ENCODE measurements at regions not wholly inside any gene's neighbourhood (a gene's known extent, or its start where the extent isn't known, plus 50 kb on each side); places are given as distances from the start of the nearest gene placed in this dataset.
"Not testable (repeated sequence)": the region's sequence is repeated elsewhere in the genome, so short reads cannot be mapped to it uniquely, and the experiment has no call there.

DNA sequence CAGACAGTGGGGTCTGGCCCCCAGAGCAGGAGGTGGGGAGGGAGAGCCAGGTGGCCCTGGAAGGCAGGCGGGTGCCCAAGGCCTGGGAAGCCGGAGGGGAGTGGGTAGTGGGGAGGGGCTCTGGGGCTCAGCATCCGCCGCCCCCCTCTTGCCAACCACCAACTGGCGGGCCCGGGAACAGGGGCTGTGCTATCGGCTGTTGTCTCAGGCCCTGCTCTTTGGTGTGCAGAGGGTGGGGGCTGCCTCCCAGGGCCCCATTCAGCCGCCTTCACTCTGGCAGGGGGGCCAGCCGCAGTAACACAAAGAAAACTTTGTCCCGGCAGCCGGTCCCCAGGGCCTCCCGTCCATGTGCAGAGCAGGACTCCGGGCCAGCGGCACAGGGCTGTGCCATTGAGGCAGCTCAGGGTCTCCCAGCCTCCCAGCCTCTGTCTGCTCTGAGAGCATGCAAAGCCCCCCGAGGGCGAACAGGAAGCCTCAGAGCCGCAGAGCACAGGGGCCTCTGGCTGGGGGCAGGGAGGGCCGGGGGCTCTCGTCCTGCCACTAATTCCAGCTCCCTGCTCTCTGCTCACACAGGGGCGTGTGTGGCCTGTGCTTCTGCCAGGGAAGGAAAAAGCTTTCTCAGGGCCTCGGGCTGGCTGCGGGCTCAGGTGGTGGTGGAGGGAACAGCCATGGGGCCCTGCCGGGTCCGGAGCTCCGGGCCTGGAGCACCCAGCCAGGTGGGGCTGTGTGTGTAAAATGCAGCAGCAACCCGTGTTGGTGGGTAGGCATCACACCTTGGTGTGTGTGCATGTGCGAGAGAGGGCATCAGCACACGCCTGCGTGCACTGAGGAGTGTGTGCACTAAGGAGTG lies 54.2 kb upstream of the NOTCH1 start:
- TF ChIP-seq POLR2AphosphoS5 (IDR thresholded peaks at IDR 0.05) (no peak), POLR2A (IDR thresholded peaks at IDR 0.05) (no peak), EP300 (IDR thresholded peaks at IDR 0.05) (no peak)
- TF ChIP-seq, protein P1, sequence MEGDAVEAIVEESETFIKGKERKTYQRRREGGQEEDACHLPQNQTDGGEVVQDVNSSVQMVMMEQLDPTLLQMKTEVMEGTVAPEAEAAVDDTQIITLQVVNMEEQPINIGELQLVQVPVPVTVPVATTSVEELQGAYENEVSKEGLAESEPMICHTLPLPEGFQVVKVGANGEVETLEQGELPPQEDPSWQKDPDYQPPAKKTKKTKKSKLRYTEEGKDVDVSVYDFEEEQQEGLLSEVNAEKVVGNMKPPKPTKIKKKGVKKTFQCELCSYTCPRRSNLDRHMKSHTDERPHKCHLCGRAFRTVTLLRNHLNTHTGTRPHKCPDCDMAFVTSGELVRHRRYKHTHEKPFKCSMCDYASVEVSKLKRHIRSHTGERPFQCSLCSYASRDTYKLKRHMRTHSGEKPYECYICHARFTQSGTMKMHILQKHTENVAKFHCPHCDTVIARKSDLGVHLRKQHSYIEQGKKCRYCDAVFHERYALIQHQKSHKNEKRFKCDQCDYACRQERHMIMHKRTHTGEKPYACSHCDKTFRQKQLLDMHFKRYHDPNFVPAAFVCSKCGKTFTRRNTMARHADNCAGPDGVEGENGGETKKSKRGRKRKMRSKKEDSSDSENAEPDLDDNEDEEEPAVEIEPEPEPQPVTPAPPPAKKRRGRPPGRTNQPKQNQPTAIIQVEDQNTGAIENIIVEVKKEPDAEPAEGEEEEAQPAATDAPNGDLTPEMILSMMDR (IDR thresholded peaks at IDR 0.05): no peak
- Histone ChIP-seq H3K9me3 (no peaks in the 10 kb centered on the region), H3K4me3 (no peak overlapping the region), H3K27ac (no peak overlapping the region), H3K4me1 (peaks cover 0 to 27% (median 17%) of the 10 kb centered on the region in 4 donors), H3K36me3 (no peaks in the 10 kb centered on the region), H3K27me3 (peaks cover 0 to 22% (median 0%) of the 10 kb centered on the region in 3 donors)
- intact Hi-C loops (cut with DNase I): no loop called here
- no peak for DNase-seq
- WGBS, 2 donors: 49 to 73% methylated on average over 29 of the region's 29 CpGs

DNA sequence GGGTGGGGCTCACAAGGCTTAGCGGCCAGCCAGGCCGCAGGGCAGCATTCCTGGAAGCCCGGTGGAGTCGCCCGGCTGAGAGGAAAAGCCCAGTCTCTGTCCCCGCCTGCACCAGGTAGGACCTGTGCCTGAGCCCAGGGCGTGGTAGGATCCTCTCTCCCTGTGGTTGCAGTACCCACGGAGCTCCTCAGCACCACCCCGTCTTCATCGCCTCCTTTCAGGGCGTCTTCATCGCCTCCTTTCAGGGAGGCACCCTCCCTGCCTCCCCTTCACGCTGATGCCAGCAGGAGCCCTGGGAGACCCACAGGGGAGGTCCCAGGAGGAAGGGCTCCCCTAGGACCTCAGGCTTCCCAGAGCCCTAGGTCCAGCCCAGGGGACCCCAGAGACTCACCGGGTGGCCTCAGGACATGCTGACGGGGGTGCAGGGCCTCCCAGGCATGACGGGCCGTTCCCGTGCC lies 53.3 kb upstream of the NOTCH1 start:
- no peaks in the 10 kb centered on the region for H3K36me3 ChIP-seq
- no peak overlapping the region for H3K27ac ChIP-seq
- DNase-seq: no peak
- H3K4me3 ChIP-seq: no peak overlapping the region
- no peaks in the 10 kb centered on the region for H3K9me3 ChIP-seq
- WGBS, 2 donors: 45 to 69% methylated on average over 18 of the region's 18 CpGs
- intact Hi-C loops (cut with DNase I): no loop called here
- peaks cover 0 to 15% (median 0%) of the 10 kb centered on the region in 3 donors for H3K27me3 ChIP-seq
- H3K4me1 ChIP-seq: peaks cover 0 to 22% (median 13%) of the 10 kb centered on the region in 4 donors
- TF ChIP-seq, protein P1 (IDR thresholded peaks at IDR 0.05): no peak
- TF ChIP-seq EP300 (IDR thresholded peaks at IDR 0.05) (no peak), POLR2AphosphoS5 (IDR thresholded peaks at IDR 0.05) (no peak), POLR2A (IDR thresholded peaks at IDR 0.05) (no peak)

DNA sequence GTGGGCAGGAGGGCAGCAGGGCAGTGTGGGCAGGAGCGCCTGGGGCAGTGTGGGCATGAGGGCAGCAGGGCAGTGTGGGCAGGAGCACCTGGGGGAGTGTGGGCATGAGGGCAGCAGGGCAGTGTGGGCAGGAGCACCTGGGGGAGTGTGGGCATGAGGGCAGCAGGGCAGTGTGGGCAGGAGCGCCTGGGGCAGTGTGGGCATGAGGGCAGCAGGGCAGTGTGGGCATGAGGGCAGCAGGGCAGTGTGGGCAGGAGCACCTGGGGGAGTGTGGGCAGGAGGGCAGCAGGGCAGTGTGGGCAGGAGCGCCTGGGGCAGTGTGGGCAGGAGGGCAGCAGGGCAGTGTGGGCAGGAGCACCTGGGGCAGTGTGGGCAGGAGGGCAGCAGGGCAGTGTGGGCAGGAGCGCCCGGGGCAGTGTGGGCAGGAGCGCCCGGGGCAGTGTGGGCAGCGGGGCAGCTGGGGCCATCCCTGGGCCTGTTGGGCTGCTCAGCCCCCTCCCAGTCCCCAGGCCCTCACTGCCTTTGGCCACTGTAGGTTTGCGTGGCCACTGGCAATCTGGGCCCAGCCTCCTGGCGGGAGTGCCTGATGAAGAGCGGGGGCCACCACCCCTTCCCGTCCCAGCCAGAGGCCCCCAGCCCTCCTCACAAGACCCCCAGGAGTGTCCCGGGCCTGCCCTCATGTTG lies 52.7 kb upstream of the NOTCH1 start:
- 74 to 88% methylated on average over 13 of the region's 13 CpGs for WGBS, 2 donors
- H3K27ac ChIP-seq; intact Hi-C loops (cut with DNase I); H3K36me3 ChIP-seq; H3K9me3 ChIP-seq; H3K4me3 ChIP-seq; DNase-seq; H3K27me3 ChIP-seq: not testable (repeated sequence)
- H3K4me1 ChIP-seq: peaks cover 0 to 22% (median 12%) of the 10 kb centered on the region in 4 donors

DNA sequence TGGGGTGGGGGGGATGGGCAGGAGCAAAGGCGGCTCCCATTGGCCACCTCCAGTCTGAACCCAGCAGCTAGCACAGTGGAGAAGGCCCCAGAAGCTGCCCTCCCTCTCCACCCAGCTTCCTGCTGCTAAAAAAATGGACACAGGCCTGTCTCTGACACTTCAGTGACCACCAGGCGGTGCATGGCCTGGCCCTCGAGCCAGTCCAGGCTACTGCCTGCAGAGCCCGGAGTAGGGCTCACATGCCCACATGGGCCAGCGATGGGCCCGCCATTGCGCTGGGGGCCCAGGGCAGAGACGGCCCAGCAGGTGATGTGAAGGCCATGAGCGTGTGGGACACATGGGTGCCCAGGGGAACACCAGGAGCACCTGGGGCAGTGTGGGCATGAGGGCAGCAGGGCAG lies 52.1 kb upstream of the NOTCH1 start:
- Histone ChIP-seq H3K4me1 (peaks cover 0 to 19% (median 10%) of the 10 kb centered on the region in 4 donors), H3K4me3 (no peak overlapping the region), H3K27me3 (peaks cover 0 to 10% (median 0%) of the 10 kb centered on the region in 3 donors), H3K36me3 (no peaks in the 10 kb centered on the region), H3K27ac (no peak overlapping the region), H3K9me3 (no peaks in the 10 kb centered on the region)
- intact Hi-C loops (cut with DNase I): no loop called here
- WGBS, 2 donors: 78 to 93% methylated on average over 9 of the region's 9 CpGs
- no peak for DNase-seq
- TF ChIP-seq, protein P1 (IDR thresholded peaks at IDR 0.05): no peak
- TF ChIP-seq POLR2A (IDR thresholded peaks at IDR 0.05) (no peak), POLR2AphosphoS5 (IDR thresholded peaks at IDR 0.05) (no peak), EP300 (IDR thresholded peaks at IDR 0.05) (no peak)
